AG09319 (cell line): ENCODE measurements at regions not wholly inside any gene's neighbourhood (a gene's known extent, or its start where the extent isn't known, plus 50 kb on each side); places are given as distances from the start of the nearest gene placed in this dataset.

Experiments used
- DNase-seq: peaks from one replicate; pipeline ENCODE4 v3.0.0-alpha.2; 2010; ENCODE audit warnings: low read depth; ENCODE audit errors: extremely low read depth
- TF ChIP-seq, protein P1 (sequence below): IDR thresholded peaks from 2 replicates; pipeline ENCODE4 v1.5.1; 2011; ENCODE audit warnings: low read depth, mild to moderate bottlenecking, inconsistent platforms, low read length, moderate library complexity

DNA sequence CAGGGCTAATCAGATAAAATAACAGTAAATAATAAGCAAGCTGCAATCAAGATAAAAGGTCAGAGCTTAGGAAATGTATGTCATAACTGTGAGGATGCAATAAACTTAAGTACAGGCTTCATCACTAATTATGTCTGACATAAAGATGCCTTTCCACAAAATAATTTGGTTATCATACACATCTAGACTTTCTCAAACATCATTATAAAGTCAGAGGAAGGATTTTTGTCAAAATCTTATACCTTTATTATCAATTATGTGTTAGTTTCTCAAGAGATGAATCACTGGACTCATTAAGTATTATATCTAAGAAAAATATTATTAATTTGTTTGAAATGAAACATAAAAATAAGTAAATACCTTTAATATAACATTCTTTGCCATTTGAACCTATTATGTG, 695.4 kb upstream of the INTU start:
- TF ChIP-seq, protein P1, sequence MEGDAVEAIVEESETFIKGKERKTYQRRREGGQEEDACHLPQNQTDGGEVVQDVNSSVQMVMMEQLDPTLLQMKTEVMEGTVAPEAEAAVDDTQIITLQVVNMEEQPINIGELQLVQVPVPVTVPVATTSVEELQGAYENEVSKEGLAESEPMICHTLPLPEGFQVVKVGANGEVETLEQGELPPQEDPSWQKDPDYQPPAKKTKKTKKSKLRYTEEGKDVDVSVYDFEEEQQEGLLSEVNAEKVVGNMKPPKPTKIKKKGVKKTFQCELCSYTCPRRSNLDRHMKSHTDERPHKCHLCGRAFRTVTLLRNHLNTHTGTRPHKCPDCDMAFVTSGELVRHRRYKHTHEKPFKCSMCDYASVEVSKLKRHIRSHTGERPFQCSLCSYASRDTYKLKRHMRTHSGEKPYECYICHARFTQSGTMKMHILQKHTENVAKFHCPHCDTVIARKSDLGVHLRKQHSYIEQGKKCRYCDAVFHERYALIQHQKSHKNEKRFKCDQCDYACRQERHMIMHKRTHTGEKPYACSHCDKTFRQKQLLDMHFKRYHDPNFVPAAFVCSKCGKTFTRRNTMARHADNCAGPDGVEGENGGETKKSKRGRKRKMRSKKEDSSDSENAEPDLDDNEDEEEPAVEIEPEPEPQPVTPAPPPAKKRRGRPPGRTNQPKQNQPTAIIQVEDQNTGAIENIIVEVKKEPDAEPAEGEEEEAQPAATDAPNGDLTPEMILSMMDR: no peak
- no peak for DNase-seq

GRCh38 chr4:126937846-126938422, 694.8 kb upstream of the INTU start:
- no peak for DNase-seq

DNA sequence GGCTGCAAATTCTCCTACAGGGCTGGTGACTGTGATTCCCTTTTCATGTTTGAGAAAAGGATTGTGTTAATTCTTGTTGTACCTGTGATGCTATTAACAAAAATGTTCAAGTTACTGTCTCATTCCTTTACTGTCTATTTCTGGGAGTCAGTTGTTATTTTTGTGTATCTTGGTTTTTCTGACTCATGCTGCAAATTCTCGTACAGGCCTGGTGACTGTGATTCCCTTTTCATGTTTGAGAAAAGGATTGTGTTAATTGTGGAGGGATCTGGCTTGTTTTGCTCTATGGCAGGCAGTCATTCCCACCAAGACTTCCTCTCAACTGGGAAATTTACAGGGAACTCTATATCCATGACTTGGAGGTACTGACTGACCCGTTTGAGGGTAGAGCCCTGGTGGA, 693.4 kb upstream of the INTU start:
- no peak for DNase-seq

More at GRCh38 chr4:126937846-126938422, 694.8 kb upstream of the INTU start:
- TF ChIP-seq, protein P1: no peak

GRCh38 chr4:126947536-126947935, 685.2 kb upstream of the INTU start:
- DNase-seq: no peak
- TF ChIP-seq, protein P1: no peak

More for the DNA sequence above, 693.4 kb upstream of the INTU start:
- TF ChIP-seq, protein P1: no peak

DNA sequence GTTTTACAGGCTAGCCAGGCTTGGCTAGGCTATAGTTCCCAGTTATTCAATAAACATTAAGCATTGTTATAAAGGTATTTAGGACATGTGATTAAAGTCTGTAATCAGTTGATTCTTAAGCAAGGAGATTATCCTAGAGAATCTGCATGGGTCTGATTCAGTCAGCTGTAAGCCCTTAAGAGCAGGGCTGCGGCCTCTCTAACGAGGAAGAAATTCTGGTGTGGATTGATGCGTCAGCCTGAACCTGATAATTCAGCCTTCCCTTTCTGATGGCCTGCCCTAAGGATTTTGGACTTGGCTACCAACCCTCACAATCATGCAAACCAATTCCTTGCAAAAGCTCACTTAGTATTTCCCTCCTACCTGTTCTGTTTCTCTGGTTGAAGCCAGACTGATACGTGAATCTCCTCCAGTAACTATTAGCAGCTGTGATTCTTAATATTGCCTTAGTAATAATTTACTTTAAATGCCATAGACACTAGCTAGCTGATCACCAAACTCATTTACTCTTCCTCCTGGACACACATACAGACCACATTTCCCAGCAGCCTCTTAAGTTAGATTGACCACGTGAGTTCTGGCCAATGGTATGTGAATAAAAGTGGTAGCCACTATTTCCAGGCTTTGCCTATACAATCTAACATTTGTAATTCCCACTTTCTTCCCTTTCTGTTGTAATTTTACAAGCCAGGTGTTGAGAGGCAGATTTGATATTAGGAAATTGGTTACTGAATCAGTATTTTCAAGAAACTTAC, 678.0 kb upstream of the INTU start:
- no peak for DNase-seq

DNA sequence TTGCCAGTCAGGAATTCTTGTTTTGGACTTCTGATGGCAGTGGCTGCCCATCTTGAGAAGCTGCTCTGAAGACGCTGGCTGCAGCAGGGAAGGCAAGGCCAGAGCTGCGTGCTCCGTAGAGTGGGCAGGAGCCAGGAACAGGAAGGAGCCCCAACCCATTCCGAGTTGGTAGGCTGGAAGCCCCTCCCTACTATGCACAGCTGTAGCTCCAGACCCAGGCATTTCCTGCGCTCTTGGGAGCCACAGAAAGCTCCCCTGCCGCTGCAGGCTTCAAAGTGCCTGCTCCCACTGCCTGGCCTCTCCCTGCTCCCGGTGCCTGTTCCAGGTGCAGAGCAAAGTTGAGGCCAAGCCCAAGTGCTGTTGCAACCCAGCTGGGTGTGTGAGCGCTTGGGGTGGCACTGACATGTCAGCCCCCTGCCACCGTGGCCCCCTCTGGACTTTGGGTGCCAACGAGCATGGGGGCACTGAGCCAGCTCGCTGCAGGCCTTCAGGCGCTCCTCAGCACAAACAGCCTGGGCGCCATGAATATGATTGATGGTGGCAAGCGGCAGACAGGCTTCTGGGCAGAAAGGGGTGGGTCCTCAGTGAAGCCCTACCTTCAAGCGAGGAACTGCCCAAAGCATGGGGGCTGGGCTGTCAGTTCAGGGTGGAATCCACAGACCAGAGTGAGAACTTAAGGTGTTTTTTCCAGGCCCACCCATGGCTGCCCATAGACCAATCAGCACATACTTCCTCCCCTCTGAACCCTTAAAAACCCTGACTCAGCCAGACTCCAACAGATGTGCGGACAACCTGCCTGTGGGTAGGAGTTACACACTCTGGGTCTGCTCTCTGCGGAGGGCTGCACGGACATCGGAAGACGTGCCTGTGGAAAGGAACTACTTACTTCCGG, 677.2 kb upstream of the INTU start:
- DNase-seq: no peak

More for the DNA sequence above, 678.0 kb upstream of the INTU start:
- TF ChIP-seq, protein P1: no peak

More for the DNA sequence above, 677.2 kb upstream of the INTU start:
- TF ChIP-seq, protein P1: no peak
